ENCODE measurements at regions not wholly inside any gene's neighbourhood (a gene's known extent, or its start where the extent isn't known, plus 50 kb on each side); places are given as distances from the start of the nearest gene placed in this dataset.
"Not testable (repeated sequence)": the region's sequence is repeated elsewhere in the genome, so short reads cannot be mapped to it uniquely, and the experiment has no call there.

DNA sequence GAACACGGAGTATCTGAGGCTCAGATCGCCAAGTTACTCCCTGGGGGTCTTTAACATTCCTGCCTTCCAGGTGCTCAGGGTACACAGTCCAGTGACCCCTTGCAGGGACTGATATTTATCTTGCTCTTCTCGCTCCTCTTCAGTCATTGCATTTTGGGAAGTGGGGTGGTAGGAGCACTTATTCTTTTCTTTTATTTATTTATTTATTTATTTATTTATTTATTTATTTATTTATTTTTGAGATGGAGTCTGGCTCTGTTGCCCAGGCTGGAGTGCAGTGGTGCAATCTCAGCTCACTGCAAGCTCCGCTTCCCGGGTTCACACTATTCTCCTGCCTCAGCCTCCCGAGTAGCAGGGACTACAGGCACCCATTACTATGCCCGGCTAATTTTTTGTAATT lies 55.0 kb upstream of the EPHB1 start:
- TF ChIP-seq, protein P1, sequence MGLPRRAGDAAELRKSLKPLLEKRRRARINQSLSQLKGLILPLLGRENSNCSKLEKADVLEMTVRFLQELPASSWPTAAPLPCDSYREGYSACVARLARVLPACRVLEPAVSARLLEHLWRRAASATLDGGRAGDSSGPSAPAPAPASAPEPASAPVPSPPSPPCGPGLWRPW (IDR thresholded peaks at IDR 0.05), result not testable (repeated sequence)
- TF ChIP-seq, protein P2, sequence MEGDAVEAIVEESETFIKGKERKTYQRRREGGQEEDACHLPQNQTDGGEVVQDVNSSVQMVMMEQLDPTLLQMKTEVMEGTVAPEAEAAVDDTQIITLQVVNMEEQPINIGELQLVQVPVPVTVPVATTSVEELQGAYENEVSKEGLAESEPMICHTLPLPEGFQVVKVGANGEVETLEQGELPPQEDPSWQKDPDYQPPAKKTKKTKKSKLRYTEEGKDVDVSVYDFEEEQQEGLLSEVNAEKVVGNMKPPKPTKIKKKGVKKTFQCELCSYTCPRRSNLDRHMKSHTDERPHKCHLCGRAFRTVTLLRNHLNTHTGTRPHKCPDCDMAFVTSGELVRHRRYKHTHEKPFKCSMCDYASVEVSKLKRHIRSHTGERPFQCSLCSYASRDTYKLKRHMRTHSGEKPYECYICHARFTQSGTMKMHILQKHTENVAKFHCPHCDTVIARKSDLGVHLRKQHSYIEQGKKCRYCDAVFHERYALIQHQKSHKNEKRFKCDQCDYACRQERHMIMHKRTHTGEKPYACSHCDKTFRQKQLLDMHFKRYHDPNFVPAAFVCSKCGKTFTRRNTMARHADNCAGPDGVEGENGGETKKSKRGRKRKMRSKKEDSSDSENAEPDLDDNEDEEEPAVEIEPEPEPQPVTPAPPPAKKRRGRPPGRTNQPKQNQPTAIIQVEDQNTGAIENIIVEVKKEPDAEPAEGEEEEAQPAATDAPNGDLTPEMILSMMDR (IDR thresholded peaks at IDR 0.05), result not testable (repeated sequence)
- TF ChIP-seq PHF8 (IDR thresholded peaks at IDR 0.05; ENCODE audit: borderline replicate concordance, low read depth); ZFP36 (IDR thresholded peaks at IDR 0.05; ENCODE audit: borderline replicate concordance, partially characterized antibody); RFX5 (IDR thresholded peaks at IDR 0.05); POLR2A (IDR thresholded peaks at IDR 0.05; ENCODE audit: low read length); FOSL2 (IDR thresholded peaks at IDR 0.05); FOSL2 (CRISPR knock-in tag; IDR thresholded peaks at IDR 0.05); HDAC2 (IDR thresholded peaks at IDR 0.05); TFCP2L1 (CRISPR knock-in tag; IDR thresholded peaks at IDR 0.05): not testable (repeated sequence)
- TF ChIP-seq, protein P3, sequence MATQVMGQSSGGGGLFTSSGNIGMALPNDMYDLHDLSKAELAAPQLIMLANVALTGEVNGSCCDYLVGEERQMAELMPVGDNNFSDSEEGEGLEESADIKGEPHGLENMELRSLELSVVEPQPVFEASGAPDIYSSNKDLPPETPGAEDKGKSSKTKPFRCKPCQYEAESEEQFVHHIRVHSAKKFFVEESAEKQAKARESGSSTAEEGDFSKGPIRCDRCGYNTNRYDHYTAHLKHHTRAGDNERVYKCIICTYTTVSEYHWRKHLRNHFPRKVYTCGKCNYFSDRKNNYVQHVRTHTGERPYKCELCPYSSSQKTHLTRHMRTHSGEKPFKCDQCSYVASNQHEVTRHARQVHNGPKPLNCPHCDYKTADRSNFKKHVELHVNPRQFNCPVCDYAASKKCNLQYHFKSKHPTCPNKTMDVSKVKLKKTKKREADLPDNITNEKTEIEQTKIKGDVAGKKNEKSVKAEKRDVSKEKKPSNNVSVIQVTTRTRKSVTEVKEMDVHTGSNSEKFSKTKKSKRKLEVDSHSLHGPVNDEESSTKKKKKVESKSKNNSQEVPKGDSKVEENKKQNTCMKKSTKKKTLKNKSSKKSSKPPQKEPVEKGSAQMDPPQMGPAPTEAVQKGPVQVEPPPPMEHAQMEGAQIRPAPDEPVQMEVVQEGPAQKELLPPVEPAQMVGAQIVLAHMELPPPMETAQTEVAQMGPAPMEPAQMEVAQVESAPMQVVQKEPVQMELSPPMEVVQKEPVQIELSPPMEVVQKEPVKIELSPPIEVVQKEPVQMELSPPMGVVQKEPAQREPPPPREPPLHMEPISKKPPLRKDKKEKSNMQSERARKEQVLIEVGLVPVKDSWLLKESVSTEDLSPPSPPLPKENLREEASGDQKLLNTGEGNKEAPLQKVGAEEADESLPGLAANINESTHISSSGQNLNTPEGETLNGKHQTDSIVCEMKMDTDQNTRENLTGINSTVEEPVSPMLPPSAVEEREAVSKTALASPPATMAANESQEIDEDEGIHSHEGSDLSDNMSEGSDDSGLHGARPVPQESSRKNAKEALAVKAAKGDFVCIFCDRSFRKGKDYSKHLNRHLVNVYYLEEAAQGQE (IDR thresholded peaks at IDR 0.05), result not testable (repeated sequence)
- TF ChIP-seq, protein P4, sequence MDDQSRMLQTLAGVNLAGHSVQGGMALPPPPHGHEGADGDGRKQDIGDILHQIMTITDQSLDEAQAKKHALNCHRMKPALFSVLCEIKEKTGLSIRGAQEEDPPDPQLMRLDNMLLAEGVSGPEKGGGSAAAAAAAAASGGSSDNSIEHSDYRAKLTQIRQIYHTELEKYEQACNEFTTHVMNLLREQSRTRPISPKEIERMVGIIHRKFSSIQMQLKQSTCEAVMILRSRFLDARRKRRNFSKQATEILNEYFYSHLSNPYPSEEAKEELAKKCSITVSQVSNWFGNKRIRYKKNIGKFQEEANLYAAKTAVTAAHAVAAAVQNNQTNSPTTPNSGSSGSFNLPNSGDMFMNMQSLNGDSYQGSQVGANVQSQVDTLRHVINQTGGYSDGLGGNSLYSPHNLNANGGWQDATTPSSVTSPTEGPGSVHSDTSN (IDR thresholded peaks at IDR 0.05), result not testable (repeated sequence)

Data from A549 (cell line).